ENCODE measurements at regions not wholly inside any gene's neighbourhood (a gene's known extent, or its start where the extent isn't known, plus 50 kb on each side); places are given as distances from the start of the nearest gene placed in this dataset.
"Not testable (repeated sequence)": the region's sequence is repeated elsewhere in the genome, so short reads cannot be mapped to it uniquely, and the experiment has no call there.

GRCh38 chrX:26581091-26581490, 365.1 kb downstream of the MAGEB5 start:
- DNase-seq, result no peak

- no peak for DNase-seq
Observed at GRCh38 chrX:26580021-26580420, 364.1 kb downstream of the MAGEB5 start.

- DNase-seq, result no peak
Observed at GRCh38 chrX:26574234-26574633, 358.3 kb downstream of the MAGEB5 start.

- DNase-seq, result no peak
Observed at GRCh38 chrX:26562156-26562555, 346.2 kb downstream of the MAGEB5 start.

GRCh38 chrX:26559855-26560254, 343.9 kb downstream of the MAGEB5 start:
- DNase-seq, result no peak

- no peak for DNase-seq
Observed at GRCh38 chrX:26558719-26559386, 342.9 kb downstream of the MAGEB5 start.

- DNase-seq, result no peak
Observed at GRCh38 chrX:26557691-26558321, 341.8 kb downstream of the MAGEB5 start.

- not testable (repeated sequence) for DNase-seq
Observed at GRCh38 chrX:26525768-26526167, 309.8 kb downstream of the MAGEB5 start.

- no peak for DNase-seq
Observed at GRCh38 chrX:26522501-26522900, 306.5 kb downstream of the MAGEB5 start.

GRCh38 chrX:26511589-26512363, 295.8 kb downstream of the MAGEB5 start:
- no peak for DNase-seq

- DNase-seq, result no peak
Observed at GRCh38 chrX:26470941-26471340, 255.0 kb downstream of the MAGEB5 start.

- no peak for DNase-seq
Observed at GRCh38 chrX:26466387-26466786, 250.4 kb downstream of the MAGEB5 start.

- DNase-seq, result no peak
Observed at GRCh38 chrX:26445288-26445687, 229.3 kb downstream of the MAGEB5 start.

GRCh38 chrX:26444417-26444816, 228.4 kb downstream of the MAGEB5 start:
- not testable (repeated sequence) for DNase-seq

- DNase-seq, result no peak
Observed at GRCh38 chrX:26442340-26442739, 226.4 kb downstream of the MAGEB5 start.

- DNase-seq, result no peak
Observed at GRCh38 chrX:26414534-26414933, 198.6 kb downstream of the MAGEB5 start.

- no peak for DNase-seq
Observed at GRCh38 chrX:26411045-26411444, 195.1 kb downstream of the MAGEB5 start.

GRCh38 chrX:26409636-26410035, 193.7 kb downstream of the MAGEB5 start:
- no peak for DNase-seq

GRCh38 chrX:26387906-26388305, 171.9 kb downstream of the MAGEB5 start:
- no peak for DNase-seq

GRCh38 chrX:26376037-26376708, 160.2 kb downstream of the MAGEB5 start:
- DNase-seq, result no peak

- DNase-seq, result no peak
Observed at GRCh38 chrX:26375346-26375745, 159.4 kb downstream of the MAGEB5 start.

GRCh38 chrX:26373829-26374228, 157.9 kb downstream of the MAGEB5 start:
- DNase-seq, result no peak

GRCh38 chrX:26352891-26353430, 137.0 kb downstream of the MAGEB5 start:
- no peak for DNase-seq

Data from activated T-cell treated with anti-CD3 and anti-CD28 coated beads for 4 hours (primary cell).